Sigmoid colon (tissue), 4 donors: ENCODE measurements at regions not wholly inside any gene's neighbourhood (a gene's known extent, or its start where the extent isn't known, plus 50 kb on each side); places are given as distances from the start of the nearest gene placed in this dataset.

ENCODE experiments used
- CTCF ChIP-seq, 4 experiments: fragments of 450-650 bp in 3 of 4; fragments of 200-600 bp in 1 of 4; IDR thresholded peaks; one replicate each; pipeline ENCODE4 v1.5.1; 2016 to 2019; ENCODE audit warnings: antibody characterized with exemption in 4 of 4, mild to moderate bottlenecking in 3 of 4, moderate library complexity in 2 of 4
- EP300 ChIP-seq, 4 donors: sonication (generic); formaldehyde crosslinking; IDR thresholded peaks; one replicate each; pipeline ENCODE4 v1.6.1; 2017; ENCODE audit warnings: antibody characterized with exemption in 4 of 4
- POLR2AphosphoS5 ChIP-seq, 4 donors: sonication (generic); formaldehyde crosslinking; IDR thresholded peaks; one replicate each; pipeline ENCODE4 v1.6.1; 2017; ENCODE audit warnings: antibody characterized with exemption in 4 of 4

GRCh38 chr2:34719206-34719605, 1120.1 kb upstream of the FAM98A start:
- TF ChIP-seq CTCF (IDR thresholded peaks at IDR 0.05): no peak
- no peak for TF ChIP-seq EP300 (IDR thresholded peaks at IDR 0.05)
- no peak for TF ChIP-seq POLR2AphosphoS5 (IDR thresholded peaks at IDR 0.05)
